CD4-positive, CD25-positive, alpha-beta regulatory T cell (primary cell): ENCODE measurements at regions not wholly inside any gene's neighbourhood (a gene's known extent, or its start where the extent isn't known, plus 50 kb on each side); places are given as distances from the start of the nearest gene placed in this dataset.
A peak's percentile ranks its signal among the peaks of the same experiment; 100 is the strongest.

Experiments
- ATAC-seq, 2 donors: fragments of 150-1000 bp; cut with Tn5 transposase; one replicate each; pipeline ENCODE4 v1.10.0; 2021; ENCODE audit warnings: low read depth in 2 of 2, moderate number of reproducible peaks in 2 of 2, moderate library complexity in 1 of 2
- DNase-seq, 3 donors: peaks; one replicate each; pipeline versions ENCODE4 v3.0.0 to v3.0.0-alpha.2; 2012 to 2022; ENCODE audit warnings: mixed read lengths in 1 of 3
- H3K27ac ChIP-seq: one replicate; pipeline ENCODE4 v1.7.0; 2013; ENCODE audit warnings: mild to moderate bottlenecking, low read length; ENCODE audit not compliant: insufficient read depth, poor library complexity, severe bottlenecking
- H3K27me3 ChIP-seq: one replicate; pipeline ENCODE4 v1.7.0; 2013; ENCODE audit warnings: low read length; ENCODE audit not compliant: control insufficient read depth, insufficient read depth
- H3K36me3 ChIP-seq: one replicate; pipeline ENCODE4 v1.7.0; 2013; ENCODE audit warnings: mild to moderate bottlenecking, low read length, moderate library complexity; ENCODE audit not compliant: control insufficient read depth, insufficient read depth
- H3K4me1 ChIP-seq: 2 replicates; pipeline ENCODE4 v1.7.0; 2013; ENCODE audit warnings: mild to moderate bottlenecking, low read length; ENCODE audit not compliant: insufficient read depth, control insufficient read depth, poor library complexity, severe bottlenecking
- H3K4me3 ChIP-seq: one replicate; pipeline ENCODE4 v1.7.0; 2013; ENCODE audit warnings: low read depth, mild to moderate bottlenecking, low read length, moderate library complexity
- H3K9me3 ChIP-seq, 2 experiments: 1 replicate in 1 of 2; 2 replicates in 1 of 2; pipeline ENCODE4 v1.7.0; 2013; ENCODE audit warnings: low read length in 2 of 2, mild to moderate bottlenecking in 1 of 2, moderate library complexity in 1 of 2; ENCODE audit not compliant: control insufficient read depth in 2 of 2
- H3K27ac Mint-ChIP-seq, 3 donors: one replicate each; pipeline ENCODE4 v1.8.0; 2020 to 2022; ENCODE audit warnings: mild to moderate bottlenecking in 3 of 3, mixed read lengths in 3 of 3, moderate library complexity in 2 of 3
- H3K27me3 Mint-ChIP-seq: one replicate; pipeline ENCODE4 v1.8.0; 2022; ENCODE audit warnings: mild to moderate bottlenecking, mixed read lengths
- H3K36me3 Mint-ChIP-seq: one replicate; pipeline ENCODE4 v1.8.0; 2020; ENCODE audit warnings: mixed read lengths
- H3K4me1 Mint-ChIP-seq, 4 donors: one replicate each; pipeline ENCODE4 v1.8.0; 2020 to 2022; ENCODE audit warnings: mixed read lengths in 4 of 4, mild to moderate bottlenecking in 1 of 4
- H3K4me3 Mint-ChIP-seq, 4 donors: one replicate each; pipeline ENCODE4 v1.8.0; 2020 to 2022; ENCODE audit warnings: mild to moderate bottlenecking in 4 of 4, mixed read lengths in 4 of 4, moderate library complexity in 3 of 4
- H3K9me3 Mint-ChIP-seq, 7 donors: one replicate each; pipeline ENCODE4 v1.8.0; 2020 to 2022; ENCODE audit warnings: mixed read lengths in 7 of 7, mild to moderate bottlenecking in 3 of 7, moderate library complexity in 2 of 7

GRCh38 chr11:24153337-24153736 is 343.5 kb upstream of the LUZP2 start:
- no peaks in the 10 kb centered on the region for H3K4me1 ChIP-seq
- no peaks in the 10 kb centered on the region for H3K4me1 Mint-ChIP-seq
- no peaks in the 10 kb centered on the region for H3K27me3 Mint-ChIP-seq
- H3K4me3 ChIP-seq: no peak overlapping the region
- no peak overlapping the region for H3K4me3 Mint-ChIP-seq
- DNase-seq: no peak
- H3K9me3 ChIP-seq: peaks cover 0 to 18% of the 10 kb centered on the region in 2 experiments
- no peaks in the 10 kb centered on the region for H3K36me3 ChIP-seq
- H3K27ac Mint-ChIP-seq: no peak overlapping the region
- H3K9me3 Mint-ChIP-seq: peaks cover 3 to 33% (median 12%) of the 10 kb centered on the region in 7 donors
- no peaks in the 10 kb centered on the region for H3K36me3 Mint-ChIP-seq
- no peaks in the 10 kb centered on the region for H3K27me3 ChIP-seq
- no peak overlapping the region for H3K27ac ChIP-seq
- ATAC-seq: no peak

- Histone ChIP-seq H3K27ac (no peak overlapping the region), H3K9me3 (peaks cover 0 to 18% of the 10 kb centered on the region in 2 experiments), H3K36me3 (no peaks in the 10 kb centered on the region), H3K4me1 (no peaks in the 10 kb centered on the region), H3K4me3 (no peak overlapping the region), H3K27me3 (no peaks in the 10 kb centered on the region)
- Mint-ChIP-seq H3K36me3 (no peaks in the 10 kb centered on the region), H3K4me1 (no peaks in the 10 kb centered on the region), H3K4me3 (no peak overlapping the region), H3K27ac (no peak overlapping the region), H3K9me3 (peaks cover 3 to 40% (median 9%) of the 10 kb centered on the region in 7 donors), H3K27me3 (no peaks in the 10 kb centered on the region)
- ATAC-seq (no peak), DNase-seq (no peak)
Measured at GRCh38 chr11:24155792-24156191, 341.1 kb upstream of the LUZP2 start.

- Mint-ChIP-seq H3K27me3 (no peaks in the 10 kb centered on the region), H3K4me3 (peak overlapping the region in 1 of 4 donors; percentile 47), H3K4me1 (no peaks in the 10 kb centered on the region), H3K27ac (no peak overlapping the region), H3K36me3 (no peaks in the 10 kb centered on the region), H3K9me3 (peaks cover 3 to 40% (median 10%) of the 10 kb centered on the region in 7 donors)
- Histone ChIP-seq H3K27me3 (no peaks in the 10 kb centered on the region), H3K9me3 (peaks cover 0 to 18% of the 10 kb centered on the region in 2 experiments), H3K4me3 (no peak overlapping the region), H3K4me1 (no peaks in the 10 kb centered on the region), H3K36me3 (no peaks in the 10 kb centered on the region), H3K27ac (no peak overlapping the region)
- DNase-seq (no peak), ATAC-seq (no peak)
Measured at GRCh38 chr11:24157316-24157715, 339.5 kb upstream of the LUZP2 start.

GRCh38 chr11:24161587-24161986 is 335.3 kb upstream of the LUZP2 start:
- Histone ChIP-seq H3K27me3 (no peaks in the 10 kb centered on the region), H3K36me3 (no peaks in the 10 kb centered on the region), H3K9me3 (no peaks in the 10 kb centered on the region), H3K4me1 (no peaks in the 10 kb centered on the region), H3K4me3 (no peak overlapping the region), H3K27ac (no peak overlapping the region)
- H3K4me1 Mint-ChIP-seq: no peaks in the 10 kb centered on the region
- H3K36me3 Mint-ChIP-seq: no peaks in the 10 kb centered on the region
- peaks cover 0 to 43% (median 10%) of the 10 kb centered on the region in 7 donors for H3K9me3 Mint-ChIP-seq
- no peak overlapping the region for H3K4me3 Mint-ChIP-seq
- ATAC-seq (no peak), DNase-seq (no peak)
- H3K27ac Mint-ChIP-seq: no peak overlapping the region
- no peaks in the 10 kb centered on the region for H3K27me3 Mint-ChIP-seq

GRCh38 chr11:24163146-24163545 is 333.7 kb upstream of the LUZP2 start:
- Mint-ChIP-seq H3K4me3 (no peak overlapping the region), H3K4me1 (no peaks in the 10 kb centered on the region), H3K27ac (no peak overlapping the region), H3K9me3 (peaks cover 0 to 34% (median 4%) of the 10 kb centered on the region in 7 donors), H3K27me3 (no peaks in the 10 kb centered on the region), H3K36me3 (no peaks in the 10 kb centered on the region)
- Histone ChIP-seq H3K9me3 (no peaks in the 10 kb centered on the region), H3K36me3 (no peaks in the 10 kb centered on the region), H3K4me3 (no peak overlapping the region), H3K4me1 (no peaks in the 10 kb centered on the region), H3K27ac (no peak overlapping the region), H3K27me3 (no peaks in the 10 kb centered on the region)
- DNase-seq: no peak
- ATAC-seq: no peak

GRCh38 chr11:24163841-24164240 is 333.0 kb upstream of the LUZP2 start:
- no peaks in the 10 kb centered on the region for H3K36me3 ChIP-seq
- ATAC-seq (no peak), DNase-seq (no peak)
- H3K27me3 ChIP-seq: no peaks in the 10 kb centered on the region
- H3K4me1 ChIP-seq: no peaks in the 10 kb centered on the region
- H3K9me3 ChIP-seq: no peaks in the 10 kb centered on the region
- no peaks in the 10 kb centered on the region for H3K27me3 Mint-ChIP-seq
- H3K4me1 Mint-ChIP-seq: no peaks in the 10 kb centered on the region
- H3K9me3 Mint-ChIP-seq: peaks cover 0 to 33% (median 4%) of the 10 kb centered on the region in 7 donors
- H3K36me3 Mint-ChIP-seq: no peaks in the 10 kb centered on the region
- no peak overlapping the region for H3K27ac Mint-ChIP-seq
- no peak overlapping the region for H3K4me3 ChIP-seq
- H3K27ac ChIP-seq: no peak overlapping the region
- H3K4me3 Mint-ChIP-seq: no peak overlapping the region

- no peak overlapping the region for H3K27ac Mint-ChIP-seq
Measured at GRCh38 chr11:24171869-24172268, 325.0 kb upstream of the LUZP2 start.

GRCh38 chr11:24181395-24182047 is 315.3 kb upstream of the LUZP2 start:
- no peak overlapping the region for H3K27ac Mint-ChIP-seq
- no peaks in the 10 kb centered on the region for H3K4me1 ChIP-seq
- H3K9me3 Mint-ChIP-seq: peaks cover 0 to 18% (median 7%) of the 10 kb centered on the region in 7 donors
- no peak overlapping the region for H3K4me3 Mint-ChIP-seq
- ATAC-seq (no peak), DNase-seq (no peak)
- no peak overlapping the region for H3K27ac ChIP-seq
- H3K4me1 Mint-ChIP-seq: peaks cover 0 to 4% (median 0%) of the 10 kb centered on the region in 4 donors
- H3K36me3 ChIP-seq: no peaks in the 10 kb centered on the region
- no peaks in the 10 kb centered on the region for H3K27me3 ChIP-seq
- H3K9me3 ChIP-seq: peaks cover 7 to 12% of the 10 kb centered on the region in 2 experiments
- no peaks in the 10 kb centered on the region for H3K36me3 Mint-ChIP-seq
- H3K27me3 Mint-ChIP-seq: no peaks in the 10 kb centered on the region
- no peak overlapping the region for H3K4me3 ChIP-seq

More at GRCh38 chr11:24171869-24172268, 325.0 kb upstream of the LUZP2 start:
- no peak overlapping the region for H3K4me3 Mint-ChIP-seq
- peaks cover 0 to 4% of the 10 kb centered on the region in 2 experiments for H3K9me3 ChIP-seq
- no peak overlapping the region for H3K4me3 ChIP-seq
- no peaks in the 10 kb centered on the region for H3K36me3 Mint-ChIP-seq
- H3K9me3 Mint-ChIP-seq: peaks cover 0 to 9% (median 2%) of the 10 kb centered on the region in 7 donors
- no peaks in the 10 kb centered on the region for H3K27me3 ChIP-seq
- H3K27me3 Mint-ChIP-seq: no peaks in the 10 kb centered on the region
- no peaks in the 10 kb centered on the region for H3K36me3 ChIP-seq
- no peak overlapping the region for H3K27ac ChIP-seq
- no peak for DNase-seq
- no peak for ATAC-seq
- no peaks in the 10 kb centered on the region for H3K4me1 Mint-ChIP-seq
- H3K4me1 ChIP-seq: no peaks in the 10 kb centered on the region
